DOHH2 (cell line): ENCODE measurements at regions not wholly inside any gene's neighbourhood (a gene's known extent, or its start where the extent isn't known, plus 50 kb on each side); places are given as distances from the start of the nearest gene placed in this dataset.

Source experiments
- CTCF ChIP-seq: fragments of 200-600 bp; sonication (generic); IDR thresholded peaks from one replicate; pipeline ENCODE4 v1.5.1; 2014; ENCODE audit warnings: antibody characterized with exemption, mild to moderate bottlenecking, low read depth, low read length; ENCODE audit not compliant: poor library complexity, severe bottlenecking
- EZH2phosphoT487 ChIP-seq: fragments of 200-600 bp; sonication (generic); IDR thresholded peaks from 2 replicates; pipeline ENCODE4 v1.6.1; 2017; ENCODE audit warnings: borderline replicate concordance, mild to moderate bottlenecking, antibody characterized with exemption, low read length, moderate library complexity, mixed read lengths

GRCh38 chr2:45170191-45171135 is 161.2 kb upstream of the SIX2 start:
- TF ChIP-seq EZH2phosphoT487 (no peak), CTCF (no peak)
